ENCODE measurements at regions not wholly inside any gene's neighbourhood (a gene's known extent, or its start where the extent isn't known, plus 50 kb on each side); places are given as distances from the start of the nearest gene placed in this dataset.

GRCh38 chr7:45998506-45998905 is 77.4 kb upstream of the IGFBP3 start:
- no peak for TF ChIP-seq CTCF (IDR thresholded peaks at IDR 0.05)
- TF ChIP-seq POLR2A (IDR thresholded peaks at IDR 0.05), result no peak
